Parathyroid adenoma (tissue), 2 donors: ENCODE measurements at regions not wholly inside any gene's neighbourhood (a gene's known extent, or its start where the extent isn't known, plus 50 kb on each side); places are given as distances from the start of the nearest gene placed in this dataset.

Experiments used
- H2AFZ ChIP-seq: fragments of 300-600 bp; sonication (generic); one replicate; pipeline ENCODE4 v1.7.0; 2017; ENCODE audit warnings: antibody characterized with exemption, mild to moderate bottlenecking
- H3K27ac ChIP-seq: fragments of 300-600 bp; sonication (generic); one replicate; pipeline ENCODE4 v1.7.0; 2017
- H3K27me3 ChIP-seq: fragments of 300-600 bp; sonication (generic); one replicate; pipeline ENCODE4 v1.7.0; 2017; ENCODE audit warnings: low read length; ENCODE audit not compliant: control insufficient read depth, insufficient read depth
- H3K36me3 ChIP-seq: fragments of 300-600 bp; sonication (generic); one replicate; pipeline ENCODE4 v1.7.0; 2017; ENCODE audit warnings: low read length; ENCODE audit not compliant: control insufficient read depth, insufficient read depth
- H3K4me1 ChIP-seq: fragments of 300-600 bp; sonication (generic); one replicate; pipeline ENCODE4 v1.7.0; 2017; ENCODE audit warnings: control low read depth
- H3K4me2 ChIP-seq: fragments of 300-600 bp; sonication (generic); one replicate; pipeline ENCODE4 v1.7.0; 2017; ENCODE audit warnings: low read length
- H3K4me3 ChIP-seq: fragments of 300-600 bp; sonication (generic); one replicate; pipeline ENCODE4 v1.7.0; 2017; ENCODE audit warnings: low read depth, low read length
- H3K79me2 ChIP-seq: fragments of 300-600 bp; sonication (generic); one replicate; pipeline ENCODE4 v1.7.0; 2017; ENCODE audit warnings: control low read depth
- H3K9ac ChIP-seq: fragments of 300-600 bp; sonication (generic); one replicate; pipeline ENCODE4 v1.7.0; 2017; ENCODE audit warnings: mild to moderate bottlenecking
- H3K9me3 ChIP-seq: fragments of 300-600 bp; sonication (generic); one replicate; pipeline ENCODE4 v1.7.0; 2017; ENCODE audit warnings: low read length; ENCODE audit not compliant: control insufficient read depth
- CTCF ChIP-seq: fragments of 300-600 bp; sonication (generic); IDR thresholded peaks from one replicate; pipeline ENCODE4 v1.7.0; 2017; ENCODE audit warnings: antibody characterized with exemption, mild to moderate bottlenecking
- donor health status: primary hyperparathyroidism.

GRCh38 chr19:41521931-41522555 is 53.9 kb upstream of the CEACAM21 start:
- H3K4me1 ChIP-seq = no peaks in the 10 kb centered on the region
- no peak overlapping the region for H3K27ac ChIP-seq
- no peak for TF ChIP-seq CTCF
- no peaks in the 10 kb centered on the region for H3K27me3 ChIP-seq
- H2AFZ ChIP-seq = no peak overlapping the region
- no peak overlapping the region for H3K9ac ChIP-seq
- H3K36me3 ChIP-seq = no peaks in the 10 kb centered on the region
- H3K4me2 ChIP-seq = peak overlapping the region; percentile 54
- no peaks in the 10 kb centered on the region for H3K79me2 ChIP-seq
- H3K9me3 ChIP-seq = no peaks in the 10 kb centered on the region
- no peak overlapping the region for H3K4me3 ChIP-seq

- Histone ChIP-seq H3K4me3 (no peak overlapping the region), H3K4me2 (no peak overlapping the region), H3K4me1 (no peaks in the 10 kb centered on the region), H3K27ac (no peak overlapping the region), H3K27me3 (no peaks in the 10 kb centered on the region), H3K9me3 (no peaks in the 10 kb centered on the region), H2AFZ (no peak overlapping the region), H3K36me3 (no peaks in the 10 kb centered on the region), H3K9ac (no peak overlapping the region), H3K79me2 (no peaks in the 10 kb centered on the region)
- no peak for TF ChIP-seq CTCF
Measured at GRCh38 chr19:41525989-41526388, 50.0 kb upstream of the CEACAM21 start.
